Activated CD8-positive, alpha-beta T cell treated with anti-CD3 and anti-CD28 coated beads, Interleukin-2, amount 10 ng/mL, durations not matched to agents 7 days and 5 days (primary cell): ENCODE measurements at regions not wholly inside any gene's neighbourhood (a gene's known extent, or its start where the extent isn't known, plus 50 kb on each side); places are given as distances from the start of the nearest gene placed in this dataset.

ENCODE experiments used
- ATAC-seq: fragments of 150-1000 bp; cut with Tn5 transposase; one replicate; pipeline ENCODE4 v1.10.0; 2021; ENCODE audit warnings: moderate library complexity
- CTCF ChIA-PET: fragments of 350-600 bp; sonication (Branson Sonifier 250); formaldehyde crosslinking; loops from one replicate; lab custom pipeline; 2021; ENCODE audit warnings: antibody characterized with exemption; lab: Charles Lee
- POLR2A ChIA-PET: fragments of 350-600 bp; sonication (Branson Sonifier 250); formaldehyde crosslinking; loops from one replicate; lab custom pipeline; 2021; ENCODE audit warnings: antibody characterized with exemption; lab: Charles Lee
- DNase-seq: peaks from one replicate; pipeline ENCODE4 v3.0.0-alpha.2; 2020
- H3K27ac Mint-ChIP-seq: one replicate; pipeline ENCODE4 v1.8.0; 2021; ENCODE audit warnings: mild to moderate bottlenecking, mixed read lengths
- H3K27me3 Mint-ChIP-seq: one replicate; pipeline ENCODE4 v1.8.0; 2021; ENCODE audit warnings: low read depth, mixed read lengths
- H3K36me3 Mint-ChIP-seq: one replicate; pipeline ENCODE4 v1.8.0; 2021; ENCODE audit warnings: low read depth, mixed read lengths
- H3K4me1 Mint-ChIP-seq: one replicate; pipeline ENCODE4 v1.8.0; 2021; ENCODE audit warnings: low read depth, mixed read lengths
- H3K4me3 Mint-ChIP-seq: one replicate; pipeline ENCODE4 v1.8.0; 2021; ENCODE audit warnings: mild to moderate bottlenecking, mixed read lengths
- H3K9me3 Mint-ChIP-seq: one replicate; pipeline ENCODE4 v1.8.0; 2022; ENCODE audit warnings: mixed read lengths; ENCODE audit not compliant: insufficient read depth

DNA sequence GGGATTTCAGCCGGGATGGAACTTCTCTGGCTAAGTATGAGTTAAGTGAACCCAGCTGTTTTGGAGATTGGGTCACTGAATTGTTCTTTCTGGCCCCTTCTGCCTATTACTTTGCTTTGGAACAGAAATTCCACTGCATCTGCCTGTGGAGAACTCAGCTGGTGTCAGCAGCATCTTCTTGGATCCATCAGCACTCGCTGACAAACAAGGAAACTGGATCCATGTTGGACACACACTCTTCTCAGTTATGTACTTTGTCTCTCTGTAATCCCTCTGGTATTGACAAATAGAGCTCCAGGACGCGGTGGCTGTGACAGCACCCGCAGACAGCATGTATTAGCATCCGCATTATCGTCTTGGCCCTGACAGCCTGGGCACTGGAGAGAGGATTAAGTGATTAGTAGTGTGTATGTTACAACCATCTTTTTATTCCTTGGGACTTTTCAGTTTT, 73.0 kb upstream of the BMPER start:
- ATAC-seq: no peak

DNA sequence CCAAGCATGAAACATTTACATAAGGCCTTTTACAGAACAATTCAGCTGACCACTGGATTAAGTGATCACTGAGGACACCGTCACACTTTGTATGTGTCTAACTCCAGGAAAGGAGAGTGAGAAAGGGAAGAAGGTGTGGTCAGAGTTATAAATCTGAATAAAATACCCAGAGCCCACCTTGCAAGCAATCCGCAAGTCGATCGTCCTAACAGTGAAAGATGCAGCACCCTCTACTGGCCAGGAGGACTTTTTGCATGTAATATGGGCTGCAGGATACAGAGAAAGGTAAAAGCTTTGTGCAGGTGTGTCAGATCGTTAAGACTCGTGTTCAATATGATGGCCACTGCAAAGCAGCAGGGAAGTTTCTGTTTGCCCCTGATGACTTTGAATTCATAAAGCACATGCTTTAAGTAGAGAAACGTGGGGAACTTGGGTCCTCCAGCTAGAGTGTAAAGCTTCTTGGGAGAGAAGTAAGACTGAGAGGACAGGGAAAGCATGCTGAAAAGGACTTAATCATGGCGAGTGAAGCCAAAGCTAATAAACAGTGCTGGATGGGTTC, 68.5 kb upstream of the BMPER start:
- Mint-ChIP-seq H3K27me3 (no peaks in the 10 kb centered on the region), H3K9me3 (no peaks in the 10 kb centered on the region), H3K4me1 (no peaks in the 10 kb centered on the region), H3K36me3 (no peaks in the 10 kb centered on the region), H3K4me3 (no peak overlapping the region), H3K27ac (no peak overlapping the region)
- ChIA-PET POLR2A (no interaction called here), CTCF (interaction anchor here (1.0 to 1.2 kb wide), 2 partner anchors 17 to 34 kb away, joined by 3 to 4 read pairs; no protein-coding TSS in a partner anchor)
- no peak for ATAC-seq
- no peak for DNase-seq

More for the DNA sequence above, 73.0 kb upstream of the BMPER start:
- ChIA-PET POLR2A (no interaction called here), CTCF (no interaction called here)
- no peak overlapping the region for H3K4me3 Mint-ChIP-seq
- DNase-seq: no peak
- H3K36me3 Mint-ChIP-seq: no peaks in the 10 kb centered on the region
- no peak overlapping the region for H3K27ac Mint-ChIP-seq
- H3K4me1 Mint-ChIP-seq: no peaks in the 10 kb centered on the region
- H3K27me3 Mint-ChIP-seq: no peaks in the 10 kb centered on the region
- no peaks in the 10 kb centered on the region for H3K9me3 Mint-ChIP-seq

DNA sequence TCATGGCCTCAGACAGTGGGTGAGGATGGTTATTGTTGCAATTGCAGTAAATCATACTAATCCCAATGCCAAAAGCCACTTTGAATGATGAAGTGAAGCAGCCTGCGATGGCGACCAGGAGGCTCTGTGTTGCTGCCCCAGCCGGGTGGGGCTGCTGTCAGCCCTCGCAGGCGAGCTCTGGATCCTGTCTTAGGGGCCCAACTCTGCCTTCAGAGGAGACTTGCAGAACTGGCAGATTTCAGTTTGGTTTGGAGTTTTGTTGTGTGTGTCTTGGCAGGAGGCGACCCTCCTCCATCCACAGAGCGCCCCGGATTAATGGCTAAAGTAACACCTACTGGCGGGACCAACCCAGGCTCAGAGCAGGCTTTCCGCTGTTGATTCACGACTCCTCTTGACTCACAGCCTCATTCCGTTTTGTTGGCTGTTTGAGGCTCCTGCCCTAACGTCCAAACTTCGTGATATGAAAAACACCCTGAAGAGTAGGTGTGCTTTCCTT, 67.9 kb upstream of the BMPER start:
- no peaks in the 10 kb centered on the region for H3K36me3 Mint-ChIP-seq
- H3K4me1 Mint-ChIP-seq: no peaks in the 10 kb centered on the region
- no peaks in the 10 kb centered on the region for H3K9me3 Mint-ChIP-seq
- H3K27ac Mint-ChIP-seq: no peak overlapping the region
- CTCF ChIA-PET: interaction anchor here (1.0 to 1.2 kb wide), 2 partner anchors 18 to 33 kb away, joined by 3 to 4 read pairs; no protein-coding TSS in a partner anchor
- POLR2A ChIA-PET: no interaction called here
- DNase-seq (no peak), ATAC-seq (no peak)
- no peaks in the 10 kb centered on the region for H3K27me3 Mint-ChIP-seq
- no peak overlapping the region for H3K4me3 Mint-ChIP-seq

DNA sequence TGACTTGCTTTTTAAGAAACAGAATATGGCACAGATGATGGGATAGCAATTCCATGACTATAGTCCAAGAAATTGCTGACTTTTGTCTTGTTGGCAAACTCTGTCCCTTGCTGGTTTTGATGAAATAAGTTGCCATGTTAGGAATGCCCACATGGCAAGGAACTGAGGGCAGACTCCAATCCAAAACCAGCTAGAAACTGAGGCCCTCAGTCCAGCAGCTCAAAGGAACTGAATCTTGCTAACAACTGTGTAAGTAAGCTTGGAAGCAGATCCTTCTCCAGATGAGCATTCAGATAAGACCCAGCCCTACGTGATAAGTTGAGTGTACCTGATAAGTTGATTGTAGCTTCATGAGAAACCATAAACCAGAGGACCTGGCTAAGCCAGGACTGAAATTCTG, 64.3 kb upstream of the BMPER start:
- Mint-ChIP-seq H3K27me3 (no peaks in the 10 kb centered on the region), H3K27ac (no peak overlapping the region), H3K9me3 (no peaks in the 10 kb centered on the region), H3K4me3 (no peak overlapping the region), H3K4me1 (no peaks in the 10 kb centered on the region), H3K36me3 (no peaks in the 10 kb centered on the region)
- CTCF ChIA-PET: no interaction called here
- DNase-seq (no peak), ATAC-seq (no peak)
- POLR2A ChIA-PET: interaction anchor here (0.7 kb wide), 1 partner anchor 20 kb away, joined by 3 read pairs; no protein-coding TSS in a partner anchor

DNA sequence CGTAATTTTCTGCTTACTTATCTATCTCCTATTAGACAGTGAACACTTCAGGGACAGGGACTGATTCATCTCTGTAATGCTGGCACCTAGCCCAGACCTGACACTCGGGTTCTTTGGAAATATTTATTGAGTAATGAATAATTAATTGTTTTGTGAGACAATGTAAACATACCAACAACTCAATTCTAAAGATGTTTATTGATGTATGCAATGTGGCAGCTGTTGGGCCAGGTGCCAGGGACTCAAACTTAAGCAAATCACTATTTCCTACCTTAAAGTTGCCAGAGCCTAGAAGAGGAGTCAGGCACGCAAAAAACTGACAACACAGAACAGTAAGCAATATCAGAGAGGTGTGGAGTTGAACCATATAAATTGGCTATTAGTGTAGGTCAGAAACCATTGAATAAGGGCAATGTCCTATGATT, 63.6 kb upstream of the BMPER start:
- DNase-seq: no peak
- Mint-ChIP-seq H3K9me3 (no peaks in the 10 kb centered on the region), H3K4me1 (no peaks in the 10 kb centered on the region), H3K4me3 (no peak overlapping the region), H3K27ac (no peak overlapping the region), H3K36me3 (no peaks in the 10 kb centered on the region), H3K27me3 (no peaks in the 10 kb centered on the region)
- ChIA-PET POLR2A (interaction anchor here (0.7 kb wide), 1 partner anchor 19 kb away, joined by 3 read pairs; no protein-coding TSS in a partner anchor), CTCF (no interaction called here)
- ATAC-seq: no peak

DNA sequence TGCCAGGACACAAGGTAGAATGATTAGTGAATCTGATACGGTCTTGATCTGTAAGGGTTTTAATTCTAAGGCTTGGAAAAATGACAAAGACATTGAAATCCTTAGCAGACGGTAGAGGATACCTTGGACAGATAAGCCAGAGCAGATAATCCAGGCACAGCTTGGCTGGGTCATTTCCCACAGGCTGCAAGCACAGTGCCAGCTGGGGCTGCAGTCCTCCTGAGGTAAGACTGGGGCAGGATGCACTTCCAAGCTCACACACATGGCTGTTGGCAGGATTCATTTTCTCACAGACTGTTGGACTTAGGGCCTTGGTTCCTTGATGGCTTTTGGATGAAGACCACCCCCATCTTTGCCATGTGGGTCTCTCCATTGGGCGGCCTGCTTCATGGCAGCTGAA, 63.2 kb upstream of the BMPER start:
- DNase-seq: no peak
- H3K9me3 Mint-ChIP-seq: no peaks in the 10 kb centered on the region
- H3K27ac Mint-ChIP-seq: no peak overlapping the region
- no peak for ATAC-seq
- H3K36me3 Mint-ChIP-seq: no peaks in the 10 kb centered on the region
- POLR2A ChIA-PET: no interaction called here
- H3K27me3 Mint-ChIP-seq: no peaks in the 10 kb centered on the region
- CTCF ChIA-PET: no interaction called here
- no peak overlapping the region for H3K4me3 Mint-ChIP-seq
- no peaks in the 10 kb centered on the region for H3K4me1 Mint-ChIP-seq

DNA sequence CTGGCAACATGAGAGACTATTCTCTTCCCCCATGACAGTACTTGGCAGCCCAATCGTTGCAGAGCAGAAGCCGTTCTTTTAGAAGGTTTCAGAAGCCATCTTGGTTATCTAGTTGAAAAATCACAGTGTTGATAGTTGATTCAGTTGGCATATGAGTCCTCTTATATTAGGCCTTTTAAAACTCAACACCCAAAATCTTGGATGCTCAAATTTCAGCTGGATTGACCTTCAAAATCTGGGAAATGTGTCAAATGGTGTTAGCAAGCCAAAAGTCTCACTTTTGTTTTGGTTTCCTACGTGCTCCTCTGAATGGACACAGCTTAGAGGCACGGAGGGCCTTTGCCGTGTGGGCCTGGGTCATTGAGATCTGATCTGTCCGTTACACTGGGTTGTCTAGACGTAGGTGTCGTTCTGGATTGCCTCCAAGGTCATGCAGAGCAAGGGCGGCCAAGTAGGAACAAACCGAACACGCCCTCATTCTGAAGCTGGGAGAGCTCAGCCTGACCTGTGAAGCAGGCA, 59.3 kb upstream of the BMPER start:
- Mint-ChIP-seq H3K27me3 (peaks cover 3% of the 10 kb centered on the region), H3K27ac (no peak overlapping the region), H3K4me3 (no peak overlapping the region), H3K9me3 (no peaks in the 10 kb centered on the region), H3K36me3 (no peaks in the 10 kb centered on the region), H3K4me1 (no peaks in the 10 kb centered on the region)
- DNase-seq (no peak), ATAC-seq (no peak)
- POLR2A ChIA-PET: no interaction called here
- CTCF ChIA-PET: no interaction called here

DNA sequence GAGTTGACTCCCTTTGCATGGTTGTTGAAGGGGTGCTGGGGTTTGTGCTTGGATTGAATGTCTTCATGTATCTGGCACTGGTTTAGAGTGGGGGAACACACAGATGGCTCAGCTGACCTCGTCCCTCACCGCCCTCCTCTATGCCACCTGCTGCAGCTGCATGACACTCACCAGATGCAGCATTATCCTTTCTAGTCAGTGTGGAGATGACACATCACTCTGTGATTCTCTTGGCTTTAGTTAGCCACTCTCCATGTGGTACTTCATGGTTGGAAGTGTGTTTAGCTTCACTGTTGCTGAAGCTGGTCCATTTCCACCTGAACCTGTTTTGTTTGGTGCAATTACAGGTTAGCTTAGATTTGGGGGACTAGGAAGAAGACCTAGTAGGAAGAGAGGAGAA, 56.3 kb upstream of the BMPER start:
- H3K36me3 Mint-ChIP-seq: no peaks in the 10 kb centered on the region

DNA sequence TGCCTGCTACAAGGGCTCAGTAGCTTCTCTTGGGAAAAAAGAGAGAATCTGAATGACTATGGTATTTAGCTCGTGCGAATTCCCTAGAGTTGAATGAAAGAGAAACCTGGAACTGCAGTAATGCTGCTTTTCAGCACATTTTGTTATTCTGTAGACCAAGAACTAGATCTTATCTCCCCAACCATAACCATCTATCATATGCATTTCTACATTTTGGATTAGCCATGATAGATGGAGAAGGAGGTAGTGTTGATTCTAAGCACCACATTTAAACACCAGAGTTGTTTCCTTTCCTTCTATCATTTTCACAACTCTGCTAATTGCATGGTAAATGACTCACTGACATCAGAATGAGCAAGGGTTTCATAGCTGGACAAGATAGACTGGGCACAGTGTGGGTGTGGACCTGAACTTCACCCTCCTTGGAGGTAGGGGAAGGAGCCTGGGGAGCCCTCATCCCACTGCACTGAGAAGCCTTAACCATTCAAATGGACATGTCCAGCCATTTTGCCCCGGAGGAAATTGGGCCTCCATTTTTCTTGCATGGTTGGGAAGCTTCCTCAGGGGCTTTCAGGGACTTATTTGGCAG, 55.3 kb upstream of the BMPER start:
- no peak for DNase-seq
- ChIA-PET POLR2A (no interaction called here), CTCF (no interaction called here)
- Mint-ChIP-seq H3K4me3 (no peak overlapping the region), H3K27me3 (peaks cover 3% of the 10 kb centered on the region), H3K9me3 (no peaks in the 10 kb centered on the region), H3K4me1 (no peaks in the 10 kb centered on the region), H3K27ac (no peak overlapping the region), H3K36me3 (no peaks in the 10 kb centered on the region)
- no peak for ATAC-seq

More for the DNA sequence above, 56.3 kb upstream of the BMPER start:
- H3K4me1 Mint-ChIP-seq: no peaks in the 10 kb centered on the region
- ATAC-seq (no peak), DNase-seq (no peak)
- CTCF ChIA-PET: no interaction called here
- H3K27ac Mint-ChIP-seq: no peak overlapping the region
- POLR2A ChIA-PET: no interaction called here
- no peak overlapping the region for H3K4me3 Mint-ChIP-seq
- peaks cover 3% of the 10 kb centered on the region for H3K27me3 Mint-ChIP-seq
- H3K9me3 Mint-ChIP-seq: no peaks in the 10 kb centered on the region

DNA sequence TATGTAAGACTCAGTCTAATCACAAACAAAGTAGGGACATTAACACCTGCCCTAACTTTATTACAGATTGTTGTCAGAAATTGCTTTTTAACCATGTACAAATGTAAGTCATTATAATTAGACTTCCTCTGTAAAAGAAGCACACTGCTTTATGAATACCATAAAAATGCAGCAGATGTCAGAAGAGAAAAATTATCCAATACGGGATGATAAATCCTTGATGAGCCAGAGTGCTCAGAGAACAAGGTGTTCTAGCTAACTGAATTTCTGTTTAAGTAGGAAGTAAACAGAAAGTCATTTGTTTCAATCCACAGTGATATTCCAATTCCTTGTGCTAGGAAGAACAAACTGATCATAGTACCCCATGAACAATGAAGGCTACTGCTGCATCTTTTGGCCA, 54.6 kb upstream of the BMPER start:
- ATAC-seq (no peak), DNase-seq (no peak)
- ChIA-PET CTCF (no interaction called here), POLR2A (no interaction called here)
- H3K9me3 Mint-ChIP-seq: no peaks in the 10 kb centered on the region
- no peaks in the 10 kb centered on the region for H3K36me3 Mint-ChIP-seq
- no peaks in the 10 kb centered on the region for H3K4me1 Mint-ChIP-seq
- no peak overlapping the region for H3K4me3 Mint-ChIP-seq
- H3K27ac Mint-ChIP-seq: no peak overlapping the region
- H3K27me3 Mint-ChIP-seq: peaks cover 3% of the 10 kb centered on the region

DNA sequence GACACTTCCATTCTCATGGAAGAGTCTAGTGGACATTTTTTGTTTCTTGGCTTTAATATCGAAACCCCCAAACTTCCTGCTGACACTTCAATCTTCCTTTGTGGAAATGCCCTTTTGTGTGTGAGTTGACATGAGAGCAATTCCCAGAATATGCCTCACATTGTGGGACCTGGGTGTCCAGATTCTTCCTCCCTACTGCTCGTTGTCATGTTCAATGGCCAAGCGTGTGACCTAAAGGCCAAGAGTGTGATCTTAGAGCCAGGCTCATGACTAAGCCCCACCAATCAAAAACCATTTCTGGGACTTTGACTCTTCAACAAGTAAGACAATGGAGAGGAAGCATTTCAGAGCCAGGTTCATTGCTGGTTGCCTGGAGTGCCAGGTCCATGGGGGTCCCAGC, 52.5 kb upstream of the BMPER start:
- CTCF ChIA-PET: no interaction called here
- H3K27me3 Mint-ChIP-seq: peaks cover 3% of the 10 kb centered on the region
- H3K4me3 Mint-ChIP-seq: no peak overlapping the region

DNA sequence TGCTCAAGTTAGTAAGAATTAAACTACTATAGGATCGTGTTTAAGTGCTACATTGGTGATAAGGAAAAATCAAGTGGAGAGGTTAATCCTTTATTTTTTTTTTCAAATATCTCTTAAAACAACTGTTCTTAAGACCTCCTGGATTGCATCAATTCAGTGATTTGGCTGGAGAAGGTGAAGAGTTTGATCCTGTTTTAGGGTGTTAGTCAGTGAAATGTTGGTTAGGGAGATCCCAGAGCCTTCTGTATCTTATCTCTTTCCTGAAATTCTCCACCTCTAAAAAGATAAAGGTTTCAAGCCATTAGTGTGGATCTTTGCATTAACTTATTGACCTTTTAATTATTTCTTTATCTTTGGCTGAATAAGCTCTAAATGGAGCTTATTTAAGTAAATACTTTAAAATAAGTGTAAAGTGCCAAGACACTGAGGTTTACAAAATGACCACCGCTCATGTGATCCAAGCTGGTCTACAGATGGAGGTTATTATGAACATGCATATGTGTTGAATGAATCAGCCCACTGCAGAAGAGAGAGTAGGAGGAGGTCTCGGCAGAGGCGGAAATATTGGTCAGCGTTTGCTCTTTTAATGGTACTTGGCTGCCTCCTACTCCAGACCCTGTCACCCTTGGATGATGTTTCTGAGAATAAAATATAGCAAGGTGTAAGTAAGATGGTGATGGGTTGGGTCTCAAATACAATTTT, 51.8 kb upstream of the BMPER start:
- CTCF ChIA-PET: no interaction called here
- POLR2A ChIA-PET: no interaction called here
- H3K9me3 Mint-ChIP-seq: no peaks in the 10 kb centered on the region
- no peaks in the 10 kb centered on the region for H3K36me3 Mint-ChIP-seq
- H3K4me3 Mint-ChIP-seq: no peak overlapping the region
- DNase-seq (no peak), ATAC-seq (no peak)
- no peaks in the 10 kb centered on the region for H3K4me1 Mint-ChIP-seq
- no peak overlapping the region for H3K27ac Mint-ChIP-seq
- H3K27me3 Mint-ChIP-seq: peaks cover 3% of the 10 kb centered on the region

More for the DNA sequence above, 52.5 kb upstream of the BMPER start:
- Mint-ChIP-seq H3K4me1 (no peaks in the 10 kb centered on the region), H3K27ac (no peak overlapping the region), H3K9me3 (no peaks in the 10 kb centered on the region), H3K36me3 (no peaks in the 10 kb centered on the region)
- POLR2A ChIA-PET: no interaction called here
- DNase-seq: no peak
- ATAC-seq: no peak
